HG03066 (cell line): ENCODE measurements at regions not wholly inside any gene's neighbourhood (a gene's known extent, or its start where the extent isn't known, plus 50 kb on each side); places are given as distances from the start of the nearest gene placed in this dataset.
A peak's percentile ranks its signal among the peaks of the same experiment; 100 is the strongest.

ENCODE experiments used
- ATAC-seq: cut with Tn5 transposase; IDR thresholded peaks from one replicate; pipeline ENCODE4 v1.9.1; 2021; ENCODE audit warnings: low read depth; ENCODE audit not compliant: unreplicated experiment

- no peak for ATAC-seq
Measured at GRCh38 chr3:99466331-99466730, 172.1 kb upstream of the COL8A1 start.

GRCh38 chr3:99458013-99458412, 180.4 kb upstream of the COL8A1 start:
- ATAC-seq, result no peak

- ATAC-seq, result no peak
Measured at GRCh38 chr3:99442599-99442998, 195.8 kb upstream of the COL8A1 start.

- no peak for ATAC-seq
Measured at GRCh38 chr3:99439892-99440291, 198.5 kb upstream of the COL8A1 start.

- ATAC-seq, result no peak
Measured at GRCh38 chr3:99434190-99434589, 204.2 kb upstream of the COL8A1 start.

- peak; percentile 52 for ATAC-seq
Measured at GRCh38 chr3:99430348-99431134, 207.9 kb upstream of the COL8A1 start.

GRCh38 chr3:99429502-99429901, 208.9 kb upstream of the COL8A1 start:
- ATAC-seq, result no peak

- no peak for ATAC-seq
Measured at GRCh38 chr3:99425930-99426329, 212.5 kb upstream of the COL8A1 start.

- peak; percentile 20 for ATAC-seq
Measured at GRCh38 chr3:99419116-99419515, 219.3 kb upstream of the COL8A1 start.

GRCh38 chr3:99418709-99419108, 219.7 kb upstream of the COL8A1 start:
- peak; percentile 63 for ATAC-seq

- ATAC-seq, result peak; percentile 63
Measured at GRCh38 chr3:99418209-99418635, 220.2 kb upstream of the COL8A1 start.

- no peak for ATAC-seq
Measured at GRCh38 chr3:99413504-99413903, 224.9 kb upstream of the COL8A1 start.

GRCh38 chr3:99410789-99411311, 227.5 kb upstream of the COL8A1 start:
- ATAC-seq, result no peak

GRCh38 chr3:99409961-99410360, 228.4 kb upstream of the COL8A1 start:
- no peak for ATAC-seq

GRCh38 chr3:99407257-99407656, 231.1 kb upstream of the COL8A1 start:
- ATAC-seq, result no peak

GRCh38 chr3:99402755-99403154, 235.6 kb upstream of the COL8A1 start:
- ATAC-seq, result no peak

GRCh38 chr3:99400352-99400751, 238.0 kb upstream of the COL8A1 start:
- no peak for ATAC-seq

GRCh38 chr3:99396651-99397275, 241.6 kb upstream of the COL8A1 start:
- ATAC-seq, result no peak

GRCh38 chr3:99394831-99395778, 243.3 kb upstream of the COL8A1 start:
- no peak for ATAC-seq

GRCh38 chr3:99393961-99394360, 244.4 kb upstream of the COL8A1 start:
- ATAC-seq, result no peak

GRCh38 chr3:99388780-99389179, 249.6 kb upstream of the COL8A1 start:
- ATAC-seq, result no peak
